GM18951 (cell line): ENCODE measurements at regions not wholly inside any gene's neighbourhood (a gene's known extent, or its start where the extent isn't known, plus 50 kb on each side); places are given as distances from the start of the nearest gene placed in this dataset.
"Not testable (repeated sequence)": the region's sequence is repeated elsewhere in the genome, so short reads cannot be mapped to it uniquely, and the experiment has no call there.

Source experiments
- in situ Hi-C: fragments of 300-500 bp; cut with MboI; formaldehyde crosslinking; loops from one replicate; pipeline ENCODE4 v1.12.0; 2022; ENCODE audit warnings: low sequenced_read_pairs, mixed read lengths, inconsistent platforms; ENCODE audit not compliant: unreplicated experiment

- in situ Hi-C loops, result loop anchor here (25.0 kb wide), 1 partner anchor 98 kb away; no protein-coding TSS in a partner anchor
Measured at GRCh38 chrX:3910611-3911010, 197.2 kb upstream of the PRKX start.

- in situ Hi-C loops, result loop anchor here (25.0 kb wide), 1 partner anchor 93 kb away; no protein-coding TSS in a partner anchor
Measured at GRCh38 chrX:3905522-3906258, 192.2 kb upstream of the PRKX start.

- in situ Hi-C loops, result loop anchor here (25.0 kb wide), 1 partner anchor 90 kb away; no protein-coding TSS in a partner anchor
Measured at GRCh38 chrX:3902222-3902621, 188.8 kb upstream of the PRKX start.

GRCh38 chrX:3896755-3897154 is 183.3 kb upstream of the PRKX start:
- in situ Hi-C loops, result not testable (repeated sequence)

GRCh38 chrX:3882553-3882920 is 169.1 kb upstream of the PRKX start:
- in situ Hi-C loops, result not testable (repeated sequence)

GRCh38 chrX:3881898-3882552 is 168.6 kb upstream of the PRKX start:
- in situ Hi-C loops, result not testable (repeated sequence)

- in situ Hi-C loops, result not testable (repeated sequence)
Measured at GRCh38 chrX:3881255-3881895, 167.9 kb upstream of the PRKX start.

- in situ Hi-C loops, result not testable (repeated sequence)
Measured at GRCh38 chrX:3876393-3876792, 162.9 kb upstream of the PRKX start.

GRCh38 chrX:3875638-3876037 is 162.2 kb upstream of the PRKX start:
- in situ Hi-C loops, result not testable (repeated sequence)

- in situ Hi-C loops, result not testable (repeated sequence)
Measured at GRCh38 chrX:3872226-3872879, 158.9 kb upstream of the PRKX start.

- in situ Hi-C loops, result not testable (repeated sequence)
Measured at GRCh38 chrX:3867067-3867831, 153.8 kb upstream of the PRKX start.

GRCh38 chrX:3858332-3858731 is 144.9 kb upstream of the PRKX start:
- in situ Hi-C loops, result not testable (repeated sequence)

- in situ Hi-C loops, result not testable (repeated sequence)
Measured at GRCh38 chrX:3843522-3844145, 130.2 kb upstream of the PRKX start.

GRCh38 chrX:3842822-3843521 is 129.5 kb upstream of the PRKX start:
- in situ Hi-C loops, result not testable (repeated sequence)

GRCh38 chrX:3838754-3839153 is 125.3 kb upstream of the PRKX start:
- in situ Hi-C loops, result not testable (repeated sequence)

GRCh38 chrX:3837958-3838643 is 124.7 kb upstream of the PRKX start:
- in situ Hi-C loops, result not testable (repeated sequence)

- in situ Hi-C loops, result not testable (repeated sequence)
Measured at GRCh38 chrX:3837211-3837610, 123.8 kb upstream of the PRKX start.
